ENCODE measurements at regions not wholly inside any gene's neighbourhood (a gene's known extent, or its start where the extent isn't known, plus 50 kb on each side); places are given as distances from the start of the nearest gene placed in this dataset.

GRCh38 chr4:110959041-110959643, 336.3 kb upstream of the PITX2 start:
- H3K27me3 Mint-ChIP-seq (ENCODE audit: insufficient read depth): no peaks in the 10 kb centered on the region
- H3K27ac Mint-ChIP-seq: no peak overlapping the region
- H3K4me3 Mint-ChIP-seq: no peak overlapping the region
- TF ChIP-seq CTCF (conservative IDR thresholded peaks at IDR 0.05): peak; percentile 54
- no peak overlapping the region for H3K4me3 ChIP-seq (ENCODE audit: low read length)
- no peak overlapping the region for H3K27ac ChIP-seq (ENCODE audit: low read depth, low read length)
- H3K9me3 ChIP-seq (ENCODE audit: control insufficient read depth, low read length): no peaks in the 10 kb centered on the region
- H3K9me3 Mint-ChIP-seq: no peaks in the 10 kb centered on the region
- H3K9ac ChIP-seq (ENCODE audit: extremely low read depth, low read length, poor library complexity, severe bottlenecking): no peak overlapping the region
- H3K36me3 ChIP-seq (ENCODE audit: control insufficient read depth, insufficient read depth, low read length): no peaks in the 10 kb centered on the region
- no peaks in the 10 kb centered on the region for H3K4me1 Mint-ChIP-seq
- no peak for DNase-seq
- no peaks in the 10 kb centered on the region for H3K4me1 ChIP-seq (ENCODE audit: control insufficient read depth, insufficient read depth, low read length)
- H3K27me3 ChIP-seq (ENCODE audit: control insufficient read depth, insufficient read depth, low read length, poor library complexity, severe bottlenecking): no peaks in the 10 kb centered on the region
- no peaks in the 10 kb centered on the region for H3K36me3 Mint-ChIP-seq (ENCODE audit: low read depth)

- Histone ChIP-seq H3K9me3 (ENCODE audit: control insufficient read depth, low read length) (no peaks in the 10 kb centered on the region), H3K9ac (ENCODE audit: extremely low read depth, low read length, poor library complexity, severe bottlenecking) (no peak overlapping the region), H3K27ac (ENCODE audit: low read depth, low read length) (no peak overlapping the region), H3K27me3 (ENCODE audit: control insufficient read depth, insufficient read depth, low read length, poor library complexity, severe bottlenecking) (no peaks in the 10 kb centered on the region), H3K4me3 (ENCODE audit: low read length) (no peak overlapping the region), H3K36me3 (ENCODE audit: control insufficient read depth, insufficient read depth, low read length) (no peaks in the 10 kb centered on the region), H3K4me1 (ENCODE audit: control insufficient read depth, insufficient read depth, low read length) (no peaks in the 10 kb centered on the region)
- H3K4me1 Mint-ChIP-seq: no peaks in the 10 kb centered on the region
- no peak for TF ChIP-seq CTCF (conservative IDR thresholded peaks at IDR 0.05)
- no peak overlapping the region for H3K4me3 Mint-ChIP-seq
- 88 to 93% methylated on average over 3 of the region's 3 CpGs for WGBS, 2 experiments (ENCODE audit: insufficient coverage in 1 of 2, insufficient read length in 1 of 2)
- no peak overlapping the region for H3K27ac Mint-ChIP-seq
- H3K27me3 Mint-ChIP-seq (ENCODE audit: insufficient read depth): no peaks in the 10 kb centered on the region
- no peak for DNase-seq
- no peaks in the 10 kb centered on the region for H3K36me3 Mint-ChIP-seq (ENCODE audit: low read depth)
- H3K9me3 Mint-ChIP-seq: no peaks in the 10 kb centered on the region
These were observed 338.2 kb upstream of the PITX2 start for GRCh38 chr4:110961066-110961465.

- DNase-seq: no peak
- Histone ChIP-seq H3K4me1 (ENCODE audit: control insufficient read depth, insufficient read depth, low read length) (no peaks in the 10 kb centered on the region), H3K27me3 (ENCODE audit: control insufficient read depth, insufficient read depth, low read length, poor library complexity, severe bottlenecking) (no peaks in the 10 kb centered on the region), H3K27ac (ENCODE audit: low read depth, low read length) (no peak overlapping the region), H3K36me3 (ENCODE audit: control insufficient read depth, insufficient read depth, low read length) (no peaks in the 10 kb centered on the region), H3K9me3 (ENCODE audit: control insufficient read depth, low read length) (no peaks in the 10 kb centered on the region), H3K9ac (ENCODE audit: extremely low read depth, low read length, poor library complexity, severe bottlenecking) (no peak overlapping the region), H3K4me3 (ENCODE audit: low read length) (no peak overlapping the region)
- Mint-ChIP-seq H3K4me3 (no peak overlapping the region), H3K4me1 (no peaks in the 10 kb centered on the region), H3K36me3 (ENCODE audit: low read depth) (no peaks in the 10 kb centered on the region), H3K27ac (no peak overlapping the region), H3K27me3 (ENCODE audit: insufficient read depth) (no peaks in the 10 kb centered on the region), H3K9me3 (no peaks in the 10 kb centered on the region)
- 92% methylated on average over 3 of the region's 3 CpGs; no CpG with 5 or more reads in 1 of the 2 experiments for WGBS, 2 experiments (ENCODE audit: insufficient coverage in 1 of 2, insufficient read length in 1 of 2)
- TF ChIP-seq CTCF (conservative IDR thresholded peaks at IDR 0.05): no peak
These were observed 339.7 kb upstream of the PITX2 start for GRCh38 chr4:110962616-110963015.
